Chondrocyte (in vitro differentiated cells): ENCODE measurements at regions not wholly inside any gene's neighbourhood (a gene's known extent, or its start where the extent isn't known, plus 50 kb on each side); places are given as distances from the start of the nearest gene placed in this dataset.

Experiments
- DNase-seq: peaks from one replicate; pipeline ENCODE4 v3.0.0; 2021; ENCODE audit warnings: mixed read lengths, low spot score
- H3K27ac Mint-ChIP-seq: one replicate; pipeline ENCODE4 v1.8.0; 2021; ENCODE audit warnings: mild to moderate bottlenecking, moderate library complexity, mixed read lengths; ENCODE audit not compliant: unreplicated experiment
- H3K27me3 Mint-ChIP-seq: 2 replicates; pipeline ENCODE4 v1.8.0; 2021; ENCODE audit warnings: low read depth, mixed read lengths
- H3K36me3 Mint-ChIP-seq: 2 replicates; pipeline ENCODE4 v1.8.0; 2021; ENCODE audit warnings: low read depth, mixed read lengths
- H3K4me1 Mint-ChIP-seq: 2 replicates; pipeline ENCODE4 v1.8.0; 2021; ENCODE audit warnings: low read depth, mild to moderate bottlenecking, mixed read lengths
- H3K4me3 Mint-ChIP-seq: one replicate; pipeline ENCODE4 v1.8.0; 2021; ENCODE audit warnings: mild to moderate bottlenecking, moderate library complexity, mixed read lengths; ENCODE audit not compliant: unreplicated experiment
- H3K9me3 Mint-ChIP-seq: 2 replicates; pipeline ENCODE4 v1.8.0; 2021; ENCODE audit warnings: low read depth, mixed read lengths
- CTCF ChIP-seq: fragments of 200-600 bp; sonication (generic); IDR thresholded peaks from 2 replicates; pipeline ENCODE4 v1.5.0; 2021; ENCODE audit warnings: antibody characterized with exemption, mild to moderate bottlenecking, moderate library complexity

DNA sequence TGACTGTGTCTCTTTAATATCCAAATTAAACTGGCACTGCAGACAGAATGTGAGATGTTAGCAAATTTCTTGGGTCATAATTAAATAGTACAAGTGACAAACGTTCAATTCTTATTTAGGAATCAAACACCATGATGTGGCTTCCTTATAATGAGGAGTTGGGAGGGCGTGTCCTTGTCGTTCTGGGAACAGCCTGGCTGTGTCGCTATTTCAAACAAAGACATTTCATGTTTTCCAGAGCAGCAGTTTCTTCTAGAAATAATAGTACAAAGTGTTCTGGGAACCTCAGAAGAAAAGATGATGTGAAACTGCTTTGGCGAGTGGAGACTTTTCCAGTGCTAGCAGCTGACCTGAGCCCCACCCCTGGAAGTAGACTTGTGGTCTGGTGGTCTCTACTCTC is 301.7 kb upstream of the N4BP1 start:
- H3K9me3 Mint-ChIP-seq = peaks cover 2% of the 10 kb centered on the region
- H3K36me3 Mint-ChIP-seq = no peaks in the 10 kb centered on the region
- peaks cover 4% of the 10 kb centered on the region for H3K27me3 Mint-ChIP-seq
- DNase-seq = no peak
- H3K27ac Mint-ChIP-seq = no peak overlapping the region
- H3K4me1 Mint-ChIP-seq = no peaks in the 10 kb centered on the region
- no peak for TF ChIP-seq CTCF
- no peak overlapping the region for H3K4me3 Mint-ChIP-seq

DNA sequence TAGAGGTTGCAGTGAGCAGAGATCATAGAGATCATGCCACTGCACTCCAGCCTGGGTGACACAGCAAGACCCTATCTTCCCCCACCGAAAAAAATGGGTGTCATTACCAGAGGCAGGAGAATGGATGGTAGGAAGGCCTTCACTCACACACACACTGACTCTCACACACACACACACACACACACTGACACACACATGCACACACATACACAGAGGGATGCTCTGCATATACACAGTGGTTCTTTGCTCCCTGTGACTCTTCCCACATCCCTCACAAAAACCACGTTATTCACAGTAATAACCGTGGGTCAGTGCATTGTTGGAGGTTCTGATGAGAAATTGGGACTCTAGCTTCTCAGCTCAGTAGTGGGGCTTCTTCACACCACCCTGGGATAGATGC is 300.2 kb upstream of the N4BP1 start:
- Mint-ChIP-seq H3K9me3 (no peaks in the 10 kb centered on the region), H3K27me3 (peaks cover 4% of the 10 kb centered on the region)
- DNase-seq = no peak

GRCh38 chr16:48909231-48909630 is 299.3 kb upstream of the N4BP1 start:
- Mint-ChIP-seq H3K4me1 (no peaks in the 10 kb centered on the region), H3K27me3 (peaks cover 8% of the 10 kb centered on the region)

More for the DNA sequence above, 300.2 kb upstream of the N4BP1 start:
- Mint-ChIP-seq H3K4me1 (no peaks in the 10 kb centered on the region), H3K27ac (no peak overlapping the region), H3K36me3 (no peaks in the 10 kb centered on the region), H3K4me3 (no peak overlapping the region)
- TF ChIP-seq CTCF = no peak

DNA sequence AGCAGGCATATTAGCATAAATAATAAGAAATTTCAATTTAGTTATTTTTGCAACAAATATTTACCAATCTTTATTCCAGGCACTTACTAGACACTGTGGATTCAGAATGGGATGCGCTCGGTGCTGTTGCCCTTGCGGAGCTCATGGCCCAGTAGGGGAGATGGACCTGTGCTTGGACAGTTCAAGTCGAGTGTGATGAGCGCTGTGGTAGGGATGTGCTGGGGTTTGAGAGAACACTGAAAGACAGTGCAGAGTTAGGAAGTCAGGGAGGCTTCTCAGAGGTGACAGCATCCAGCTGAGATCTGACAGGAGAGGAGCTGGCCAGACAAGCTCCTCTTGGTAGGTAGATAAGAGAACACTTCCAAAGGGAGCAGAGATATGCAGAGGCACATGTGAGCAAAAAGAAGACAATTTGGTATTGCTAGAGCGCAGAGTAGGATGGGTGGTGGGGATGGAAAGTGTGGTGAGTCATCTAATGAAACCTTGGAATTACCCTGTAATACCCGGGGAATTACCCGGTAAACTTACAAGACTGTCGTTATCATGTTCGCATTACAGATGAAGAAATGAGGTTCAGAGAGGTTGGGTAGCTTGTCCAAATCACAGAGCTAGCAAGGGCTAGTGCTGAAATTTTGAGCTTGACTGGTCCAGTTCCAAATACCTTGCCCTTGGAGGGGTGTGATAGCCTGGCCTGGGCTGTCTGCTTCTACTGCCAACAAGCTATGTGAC is 298.1 kb upstream of the N4BP1 start:
- Mint-ChIP-seq H3K9me3 (no peaks in the 10 kb centered on the region), H3K27ac (no peak overlapping the region), H3K27me3 (peaks cover 8% of the 10 kb centered on the region), H3K4me1 (no peaks in the 10 kb centered on the region), H3K4me3 (no peak overlapping the region), H3K36me3 (no peaks in the 10 kb centered on the region)
- DNase-seq = no peak
- TF ChIP-seq CTCF = no peak

More at GRCh38 chr16:48909231-48909630, 299.3 kb upstream of the N4BP1 start:
- H3K27ac Mint-ChIP-seq = no peak overlapping the region
- DNase-seq = no peak
- no peaks in the 10 kb centered on the region for H3K36me3 Mint-ChIP-seq
- no peak overlapping the region for H3K4me3 Mint-ChIP-seq
- TF ChIP-seq CTCF = no peak
- no peaks in the 10 kb centered on the region for H3K9me3 Mint-ChIP-seq

GRCh38 chr16:48905632-48906505 is 295.9 kb upstream of the N4BP1 start:
- peaks cover 5% of the 10 kb centered on the region for H3K27me3 Mint-ChIP-seq
- no peaks in the 10 kb centered on the region for H3K9me3 Mint-ChIP-seq
- no peak overlapping the region for H3K27ac Mint-ChIP-seq
- H3K36me3 Mint-ChIP-seq = no peaks in the 10 kb centered on the region
- no peak overlapping the region for H3K4me3 Mint-ChIP-seq
- H3K4me1 Mint-ChIP-seq = no peaks in the 10 kb centered on the region
- no peak for DNase-seq
- no peak for TF ChIP-seq CTCF
